Astrocyte (in vitro differentiated cells and primary cell): ENCODE measurements at regions not wholly inside any gene's neighbourhood (a gene's known extent, or its start where the extent isn't known, plus 50 kb on each side); places are given as distances from the start of the nearest gene placed in this dataset.

Source experiments
- DNase-seq: peaks from one replicate; pipeline ENCODE4 v3.0.0-alpha.2; 2010; ENCODE audit warnings: low read depth
- FAIRE-seq: peaks from 2 replicates; lab custom pipeline; 2011; peaks lifted over from hg19 to GRCh38; lab: Jason Lieb, UNC
- H2AFZ ChIP-seq: 2 replicates; pipeline ENCODE4 v1.6.0; 2012; ENCODE audit warnings: low read depth, low read length, inconsistent platforms
- H3K27ac ChIP-seq: 2 replicates; pipeline ENCODE4 v1.5.1; 2011; ENCODE audit warnings: low read depth, low read length, inconsistent platforms
- H3K27me3 ChIP-seq: 2 replicates; pipeline ENCODE4 v1.6.0; 2011; ENCODE audit warnings: low read length, inconsistent platforms; ENCODE audit not compliant: insufficient read depth
- H3K36me3 ChIP-seq: 2 replicates; pipeline ENCODE4 v1.5.1; 2011; ENCODE audit warnings: low read length, inconsistent platforms; ENCODE audit not compliant: insufficient read depth
- H3K4me1 ChIP-seq: 2 replicates; pipeline ENCODE4 v1.5.1; 2011; ENCODE audit warnings: low read length, inconsistent platforms; ENCODE audit not compliant: insufficient read depth
- H3K4me2 ChIP-seq: 2 replicates; pipeline ENCODE4 v1.6.0; 2012; ENCODE audit warnings: low read length, inconsistent platforms
- H3K4me3 ChIP-seq: 2 replicates; pipeline ENCODE4 v1.5.1; 2011; ENCODE audit warnings: low read depth, mild to moderate bottlenecking, low read length, inconsistent platforms; ENCODE audit not compliant: insufficient read depth
- H3K79me2 ChIP-seq: 2 replicates; pipeline ENCODE4 v1.6.0; 2012; ENCODE audit warnings: mild to moderate bottlenecking, low read length, inconsistent platforms; ENCODE audit not compliant: insufficient read depth
- H3K9ac ChIP-seq: 2 replicates; pipeline ENCODE4 v1.6.0; 2012; ENCODE audit warnings: mild to moderate bottlenecking, low read length, inconsistent platforms
- H3K9me3 ChIP-seq: 2 replicates; pipeline ENCODE4 v1.5.1; 2012; ENCODE audit warnings: low read depth, mild to moderate bottlenecking, low read length, inconsistent platforms; ENCODE audit not compliant: insufficient read depth
- H4K20me1 ChIP-seq: 2 replicates; pipeline ENCODE4 v1.6.0; 2012; ENCODE audit warnings: low read length, inconsistent platforms; ENCODE audit not compliant: insufficient read depth
- H3K27ac Mint-ChIP-seq: one replicate; pipeline ENCODE4 v1.8.0; 2021; ENCODE audit warnings: mild to moderate bottlenecking, mixed read lengths; ENCODE audit not compliant: unreplicated experiment
- H3K27me3 Mint-ChIP-seq: one replicate; pipeline ENCODE4 v1.8.0; 2021; ENCODE audit warnings: low read depth, mixed read lengths; ENCODE audit not compliant: unreplicated experiment
- H3K36me3 Mint-ChIP-seq: one replicate; pipeline ENCODE4 v1.8.0; 2021; ENCODE audit warnings: low read depth, mixed read lengths; ENCODE audit not compliant: unreplicated experiment
- H3K4me1 Mint-ChIP-seq: one replicate; pipeline ENCODE4 v1.8.0; 2021; ENCODE audit warnings: low read depth, mixed read lengths; ENCODE audit not compliant: unreplicated experiment
- H3K4me3 Mint-ChIP-seq: one replicate; pipeline ENCODE4 v1.8.0; 2021; ENCODE audit warnings: mild to moderate bottlenecking, moderate library complexity, mixed read lengths; ENCODE audit not compliant: unreplicated experiment
- H3K9me3 Mint-ChIP-seq: one replicate; pipeline ENCODE4 v1.8.0; 2021; ENCODE audit warnings: mild to moderate bottlenecking, mixed read lengths; ENCODE audit not compliant: unreplicated experiment
- EZH2 ChIP-seq: IDR thresholded peaks from 2 replicates; pipeline ENCODE4 v1.6.1; 2012; ENCODE audit warnings: mild to moderate bottlenecking, low read length, inconsistent platforms; ENCODE audit not compliant: insufficient read depth
- TF ChIP-seq, protein P1 (sequence below): IDR thresholded peaks from 2 replicates; pipeline ENCODE4 v1.5.1; 2011; ENCODE audit warnings: low read depth, mild to moderate bottlenecking, inconsistent platforms, low read length, moderate library complexity; ENCODE audit not compliant: insufficient read depth

- Histone ChIP-seq H3K36me3 (no peaks in the 10 kb centered on the region), H3K9me3 (no peaks in the 10 kb centered on the region), H3K9ac (no peak overlapping the region), H3K79me2 (no peaks in the 10 kb centered on the region), H2AFZ (no peak overlapping the region), H4K20me1 (no peaks in the 10 kb centered on the region), H3K27ac (no peak overlapping the region), H3K4me1 (no peaks in the 10 kb centered on the region), H3K4me2 (no peak overlapping the region), H3K4me3 (no peak overlapping the region), H3K27me3 (no peaks in the 10 kb centered on the region)
- DNase-seq, result no peak
- FAIRE-seq, result no peak
- TF ChIP-seq EZH2, result no peak
- TF ChIP-seq, protein P1, sequence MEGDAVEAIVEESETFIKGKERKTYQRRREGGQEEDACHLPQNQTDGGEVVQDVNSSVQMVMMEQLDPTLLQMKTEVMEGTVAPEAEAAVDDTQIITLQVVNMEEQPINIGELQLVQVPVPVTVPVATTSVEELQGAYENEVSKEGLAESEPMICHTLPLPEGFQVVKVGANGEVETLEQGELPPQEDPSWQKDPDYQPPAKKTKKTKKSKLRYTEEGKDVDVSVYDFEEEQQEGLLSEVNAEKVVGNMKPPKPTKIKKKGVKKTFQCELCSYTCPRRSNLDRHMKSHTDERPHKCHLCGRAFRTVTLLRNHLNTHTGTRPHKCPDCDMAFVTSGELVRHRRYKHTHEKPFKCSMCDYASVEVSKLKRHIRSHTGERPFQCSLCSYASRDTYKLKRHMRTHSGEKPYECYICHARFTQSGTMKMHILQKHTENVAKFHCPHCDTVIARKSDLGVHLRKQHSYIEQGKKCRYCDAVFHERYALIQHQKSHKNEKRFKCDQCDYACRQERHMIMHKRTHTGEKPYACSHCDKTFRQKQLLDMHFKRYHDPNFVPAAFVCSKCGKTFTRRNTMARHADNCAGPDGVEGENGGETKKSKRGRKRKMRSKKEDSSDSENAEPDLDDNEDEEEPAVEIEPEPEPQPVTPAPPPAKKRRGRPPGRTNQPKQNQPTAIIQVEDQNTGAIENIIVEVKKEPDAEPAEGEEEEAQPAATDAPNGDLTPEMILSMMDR, result no peak
- H3K27ac Mint-ChIP-seq, result no peak overlapping the region
- no peaks in the 10 kb centered on the region for H3K4me1 Mint-ChIP-seq
- peaks cover 12% of the 10 kb centered on the region for H3K27me3 Mint-ChIP-seq
- H3K9me3 Mint-ChIP-seq, result peaks cover 8% of the 10 kb centered on the region
- H3K36me3 Mint-ChIP-seq, result no peaks in the 10 kb centered on the region
- H3K4me3 Mint-ChIP-seq, result no peak overlapping the region
Observed at GRCh38 chr10:117718986-117719920, 176.7 kb downstream of the EMX2 start.

GRCh38 chr10:117720931-117721835 is 178.6 kb downstream of the EMX2 start:
- Histone ChIP-seq H3K4me2 (no peak overlapping the region), H3K4me1 (no peaks in the 10 kb centered on the region), H3K27ac (no peak overlapping the region), H3K9ac (no peak overlapping the region), H2AFZ (no peak overlapping the region), H4K20me1 (no peaks in the 10 kb centered on the region), H3K36me3 (no peaks in the 10 kb centered on the region), H3K79me2 (no peaks in the 10 kb centered on the region), H3K27me3 (no peaks in the 10 kb centered on the region), H3K4me3 (no peak overlapping the region), H3K9me3 (no peaks in the 10 kb centered on the region)
- H3K27ac Mint-ChIP-seq, result no peak overlapping the region
- H3K27me3 Mint-ChIP-seq, result peaks cover 22% of the 10 kb centered on the region
- no peaks in the 10 kb centered on the region for H3K4me1 Mint-ChIP-seq
- no peak overlapping the region for H3K4me3 Mint-ChIP-seq
- peaks cover 8% of the 10 kb centered on the region for H3K9me3 Mint-ChIP-seq
- FAIRE-seq (no peak), DNase-seq (no peak)
- no peaks in the 10 kb centered on the region for H3K36me3 Mint-ChIP-seq
- TF ChIP-seq EZH2, result no peak
- TF ChIP-seq, protein P1, result no peak
